GM18507 (cell line): ENCODE measurements at regions not wholly inside any gene's neighbourhood (a gene's known extent, or its start where the extent isn't known, plus 50 kb on each side); places are given as distances from the start of the nearest gene placed in this dataset.
"Not testable (repeated sequence)": the region's sequence is repeated elsewhere in the genome, so short reads cannot be mapped to it uniquely, and the experiment has no call there.

Experiments
- DNase-seq: peaks from one replicate; pipeline ENCODE4 v3.0.0; 2011; ENCODE audit warnings: low read depth; ENCODE audit not compliant: insufficient read length; ENCODE audit errors: extremely low spot score
- FAIRE-seq: peaks from 2 replicates; lab custom pipeline; 2011; peaks lifted over from hg19 to GRCh38; lab: Jason Lieb, UNC

DNA sequence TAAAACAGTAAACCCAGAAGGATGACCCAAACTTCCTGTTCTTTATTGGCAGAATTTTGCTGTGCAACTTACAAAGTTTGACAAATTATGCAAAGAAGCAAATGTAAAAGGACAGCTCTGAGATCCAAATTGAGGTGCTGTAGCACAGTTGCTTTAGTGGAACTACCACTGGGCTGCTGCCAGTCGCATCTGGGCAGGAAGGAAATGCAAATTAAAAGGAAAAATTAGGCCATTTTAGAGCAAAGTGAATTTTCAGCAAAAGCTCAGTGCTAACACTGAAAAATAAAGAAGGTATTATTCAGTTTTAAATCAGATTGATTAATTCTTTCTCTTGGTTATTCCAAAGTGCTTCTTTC lies 104.5 kb downstream of the ZMAT3 start:
- FAIRE-seq (peak; percentile 81), DNase-seq (no peak)

DNA sequence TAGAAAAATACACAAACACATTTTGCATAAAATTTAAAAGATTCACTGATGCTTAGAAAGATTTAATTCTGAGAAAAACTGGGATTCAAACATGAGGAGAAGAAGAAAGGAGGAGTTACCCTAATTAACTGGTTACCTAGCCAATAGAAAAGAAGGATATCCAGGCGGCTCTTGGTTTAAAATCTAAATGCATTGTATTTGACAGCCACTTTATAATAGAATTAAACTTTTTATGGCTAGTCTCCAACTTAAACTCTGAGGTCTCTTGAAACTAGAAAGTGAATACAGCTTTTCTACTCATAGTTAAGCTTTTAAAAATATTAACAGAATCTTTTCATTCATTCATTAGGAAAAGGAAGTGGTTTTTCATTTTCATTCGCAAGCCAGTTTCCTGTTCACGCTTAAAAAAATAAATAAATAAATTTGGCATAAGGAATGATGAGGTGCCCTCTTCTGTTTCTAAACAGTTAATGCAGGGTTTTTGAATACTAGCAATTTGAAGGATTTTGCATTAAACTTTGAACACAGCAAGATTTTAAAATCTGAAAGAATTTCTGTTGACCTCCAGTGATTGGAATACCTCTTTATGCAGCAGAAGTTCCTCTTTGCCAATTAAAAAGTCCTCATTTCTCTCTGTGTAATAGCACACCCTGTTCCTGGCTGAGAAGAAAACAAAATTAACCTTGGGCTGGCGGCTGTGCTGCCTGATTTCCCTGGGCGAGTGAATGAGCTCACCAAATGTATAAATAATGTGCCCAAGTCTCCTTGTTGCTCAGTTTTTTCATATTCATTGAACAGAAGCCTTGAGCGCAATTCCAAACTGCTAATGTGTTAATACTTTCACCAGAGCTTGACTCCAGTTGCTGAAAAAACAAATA lies 105.1 kb downstream of the ZMAT3 start:
- FAIRE-seq (peak; percentile 87), DNase-seq (no peak)

DNA sequence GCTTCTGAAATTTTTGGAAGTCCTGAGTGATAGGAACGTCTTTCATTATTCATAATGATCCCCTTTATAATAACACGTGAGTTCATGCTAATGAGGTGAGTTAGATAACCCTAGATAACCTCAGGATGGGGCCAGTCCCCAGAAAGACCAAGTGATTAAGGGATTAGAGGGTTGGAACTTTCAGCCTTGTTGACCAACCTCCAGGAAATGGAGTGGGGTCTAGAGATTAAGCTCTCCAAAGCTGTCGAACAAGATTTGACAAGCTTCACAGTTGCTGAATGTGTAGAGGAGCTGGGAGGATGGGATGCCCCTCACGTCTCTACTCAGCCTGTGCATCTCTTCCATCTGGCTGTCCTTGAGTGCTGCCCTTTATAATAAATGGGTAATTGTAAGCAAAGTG lies 107.1 kb downstream of the ZMAT3 start:
- no peak for FAIRE-seq
- DNase-seq, result no peak

DNA sequence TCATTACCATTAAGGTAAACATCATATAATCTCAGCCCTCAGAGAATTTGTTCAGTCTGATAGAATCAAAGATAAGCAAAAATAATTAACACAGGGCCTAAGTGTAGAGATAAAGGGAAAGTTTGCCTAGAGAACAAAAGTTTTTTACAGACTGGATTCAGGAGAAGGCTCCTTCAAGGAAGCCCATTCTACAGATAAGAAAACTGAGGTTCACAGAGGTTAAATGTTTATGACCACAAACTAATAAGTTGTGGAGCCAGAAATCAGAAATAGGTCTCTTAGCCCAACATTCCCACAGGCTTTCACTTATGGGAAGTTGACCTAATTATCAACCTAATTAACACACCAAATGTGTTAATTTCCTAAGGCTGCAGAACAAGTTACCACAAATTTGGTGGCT lies 110.7 kb downstream of the ZMAT3 start:
- DNase-seq, result no peak
- FAIRE-seq, result no peak

DNA sequence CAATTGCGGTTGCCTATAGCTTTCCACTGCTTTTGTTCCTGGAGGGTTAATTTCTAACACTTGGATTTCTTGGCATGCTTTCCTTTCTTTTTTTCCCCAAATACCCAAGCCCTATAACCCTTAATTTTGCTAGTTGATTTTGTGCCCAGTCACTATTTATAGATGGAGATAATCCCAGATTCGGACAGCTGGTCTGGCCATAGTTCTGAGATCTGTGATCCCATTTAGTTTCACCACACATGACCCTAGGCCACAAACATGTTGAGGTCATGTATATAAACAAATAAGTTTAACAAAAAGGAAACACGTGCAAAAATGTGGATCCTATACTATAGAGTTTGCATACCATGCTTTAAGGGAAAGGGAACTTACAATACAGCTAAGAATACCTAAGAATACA lies 111.4 kb downstream of the ZMAT3 start:
- DNase-seq (no peak), FAIRE-seq (no peak)

DNA sequence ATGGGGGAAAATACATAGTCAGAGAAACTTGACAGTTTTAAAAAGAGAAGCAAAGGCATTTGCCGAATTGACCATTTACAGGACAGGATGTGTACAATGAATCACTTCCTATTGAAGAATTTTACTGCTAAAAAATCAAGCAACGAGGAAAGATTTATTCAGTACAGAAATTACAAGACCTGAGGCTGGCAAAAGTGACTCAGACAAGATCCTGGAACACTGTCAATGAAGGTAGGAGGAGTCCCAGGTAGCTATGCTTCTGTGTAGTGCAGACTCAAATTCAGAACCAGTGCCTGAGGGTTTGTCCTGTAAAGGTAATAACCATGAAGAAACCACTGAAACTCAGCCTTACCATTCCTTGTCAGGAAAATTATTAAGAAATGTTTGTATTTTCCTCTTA lies 120.9 kb downstream of the ZMAT3 start:
- no peak for DNase-seq
- FAIRE-seq, result no peak

DNA sequence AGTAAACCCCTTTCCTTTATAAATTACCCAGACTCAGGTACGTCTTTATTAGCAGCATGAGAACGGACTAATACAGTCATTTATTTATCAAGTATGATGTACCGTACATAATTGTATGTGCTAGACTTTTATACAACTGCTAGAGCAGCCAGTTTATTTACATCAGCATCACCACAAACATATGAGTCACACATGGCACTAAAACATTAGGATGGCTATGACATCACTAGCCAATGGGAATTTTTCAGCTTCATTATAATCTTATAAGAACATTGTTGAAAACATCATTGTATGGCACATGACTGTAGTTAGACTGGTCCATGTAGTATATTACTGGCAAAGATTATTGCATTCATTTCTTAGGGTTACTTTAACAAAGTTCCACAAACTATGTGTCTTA lies 121.7 kb downstream of the ZMAT3 start:
- DNase-seq (no peak), FAIRE-seq (no peak)

DNA sequence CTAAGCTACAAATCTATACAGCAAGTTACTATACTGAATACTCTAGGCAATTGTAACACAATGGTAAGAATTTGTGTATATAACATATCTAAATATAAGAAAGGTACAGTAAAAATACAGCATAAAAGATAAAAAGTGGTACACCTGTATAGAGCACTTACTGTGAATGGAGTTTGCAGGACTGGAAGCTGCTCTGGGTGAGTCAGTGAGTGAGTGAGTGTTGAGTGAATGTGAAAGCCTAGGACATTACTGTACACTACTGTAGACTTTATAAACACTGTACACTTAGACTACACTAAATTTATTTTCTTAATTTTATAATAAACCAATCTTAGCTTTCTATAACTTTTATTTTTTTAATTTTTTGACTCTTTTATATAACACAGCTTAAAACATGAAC lies 123.1 kb downstream of the ZMAT3 start:
- DNase-seq, result no peak
- no peak for FAIRE-seq

DNA sequence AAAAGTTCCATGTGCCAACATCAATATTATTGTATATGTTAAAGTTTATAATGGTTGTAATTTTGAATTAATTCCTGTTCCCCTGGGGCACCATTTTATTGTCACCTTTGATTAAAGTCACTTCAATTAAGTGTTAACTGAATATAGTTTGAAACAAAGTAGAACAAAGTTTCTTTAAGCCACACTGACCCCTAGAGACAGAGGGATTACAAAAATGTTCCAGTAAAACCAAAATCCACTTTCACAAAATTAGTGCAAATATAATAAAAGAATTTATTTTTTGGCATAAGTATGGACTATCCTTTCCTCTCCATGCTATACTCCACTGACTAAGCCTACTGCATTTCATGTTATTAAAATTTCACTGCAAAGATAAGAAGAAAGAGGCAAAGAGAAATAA lies 123.9 kb downstream of the ZMAT3 start:
- FAIRE-seq (no peak), DNase-seq (no peak)

DNA sequence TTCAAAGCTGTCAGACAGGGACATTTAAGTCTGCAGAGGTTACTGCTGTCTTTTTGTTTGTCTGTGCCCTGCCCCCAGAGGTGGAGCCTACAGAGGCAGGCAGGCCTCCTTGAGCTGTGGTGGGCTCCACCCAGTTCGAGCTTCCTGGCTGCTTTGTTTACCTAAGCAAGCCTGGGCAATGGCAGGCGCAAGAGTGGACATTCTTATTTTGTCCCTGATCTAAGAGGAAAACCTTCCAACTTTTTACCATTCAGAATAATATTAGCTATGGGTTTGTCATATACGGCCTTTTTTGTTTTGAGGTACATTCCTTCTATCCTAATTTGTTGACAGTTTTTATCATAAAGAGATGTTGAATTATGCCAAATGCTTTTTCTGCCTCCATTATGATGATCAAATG lies 129.3 kb downstream of the ZMAT3 start:
- DNase-seq, FAIRE-seq: not testable (repeated sequence)

DNA sequence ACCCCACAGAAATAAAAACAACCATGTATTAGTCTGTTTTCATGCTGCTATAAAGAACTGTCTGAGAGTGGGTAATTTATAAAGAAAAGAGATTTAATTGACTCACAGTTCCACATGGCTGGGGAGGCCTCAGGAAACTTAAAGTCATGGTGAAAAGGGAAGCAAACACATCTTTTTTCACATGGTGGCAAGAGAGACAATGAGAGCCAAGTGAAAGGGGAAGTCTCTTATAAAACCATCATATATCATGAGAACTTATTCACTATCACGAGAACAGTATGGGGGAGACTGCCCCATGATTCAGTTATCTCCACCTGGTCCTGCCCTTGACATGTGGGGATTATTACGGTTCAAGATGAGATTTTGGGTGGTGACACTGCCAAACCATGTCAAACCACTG lies 141.5 kb downstream of the ZMAT3 start:
- no peak for FAIRE-seq

DNA sequence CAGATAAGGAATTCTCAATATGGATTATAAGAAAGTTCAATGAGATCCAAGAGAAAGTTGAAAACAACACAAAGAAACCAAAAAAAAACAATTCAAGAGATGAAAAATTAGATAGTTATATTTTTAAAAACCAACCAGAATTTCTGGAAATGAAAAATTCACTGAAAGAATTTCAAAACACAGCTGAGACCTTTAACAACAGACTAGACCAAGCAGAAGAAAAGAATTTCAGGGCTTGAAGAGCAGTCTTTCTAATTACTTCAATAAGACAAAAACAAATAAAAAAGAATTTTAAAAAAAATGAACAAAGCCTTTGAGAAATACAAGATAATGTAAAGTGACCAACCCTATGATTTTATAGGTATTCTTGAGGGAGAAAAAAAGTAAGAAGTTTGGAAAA lies 155.4 kb downstream of the ZMAT3 start:
- DNase-seq (no peak), FAIRE-seq (no peak)

More for the DNA sequence above, 141.5 kb downstream of the ZMAT3 start:
- DNase-seq, result no peak

DNA sequence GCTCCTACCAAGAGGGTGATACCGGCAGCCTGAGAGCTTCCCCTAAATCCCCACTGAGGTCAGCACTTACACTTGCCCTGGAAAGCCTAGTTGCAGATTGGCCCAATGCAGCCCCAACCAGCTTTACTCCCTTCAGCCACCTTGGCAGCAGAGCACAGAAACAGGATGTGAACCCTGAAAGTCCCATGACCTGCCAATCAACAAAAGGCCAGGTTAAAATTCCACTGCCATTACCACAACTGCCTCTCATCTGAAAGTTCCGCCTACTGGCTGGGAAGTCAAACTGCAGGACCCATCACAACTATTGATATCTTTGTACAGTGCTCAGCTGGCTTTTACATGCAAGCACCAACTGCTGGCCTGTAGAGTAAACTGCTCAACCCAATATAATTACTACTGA lies 156.2 kb downstream of the ZMAT3 start:
- DNase-seq, result no peak
- FAIRE-seq, result no peak

DNA sequence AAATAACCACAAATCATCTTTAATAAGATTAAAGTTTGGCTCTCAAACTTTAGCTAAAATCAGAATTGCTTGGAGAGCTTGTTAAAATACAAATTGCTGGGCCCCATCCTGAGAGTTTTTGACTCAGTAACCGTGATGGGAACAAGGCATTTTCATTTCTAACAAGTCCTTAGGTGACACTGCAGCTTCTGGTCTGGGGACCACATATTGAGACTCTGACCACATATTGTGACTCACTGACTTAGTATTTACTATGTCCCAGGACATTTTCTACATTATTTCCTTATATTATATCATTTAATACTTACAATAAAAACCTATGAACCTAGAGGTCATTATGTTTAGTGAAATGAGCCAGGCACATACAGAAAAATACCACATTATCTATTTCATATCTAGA lies 164.5 kb downstream of the ZMAT3 start:
- DNase-seq (no peak), FAIRE-seq (no peak)

DNA sequence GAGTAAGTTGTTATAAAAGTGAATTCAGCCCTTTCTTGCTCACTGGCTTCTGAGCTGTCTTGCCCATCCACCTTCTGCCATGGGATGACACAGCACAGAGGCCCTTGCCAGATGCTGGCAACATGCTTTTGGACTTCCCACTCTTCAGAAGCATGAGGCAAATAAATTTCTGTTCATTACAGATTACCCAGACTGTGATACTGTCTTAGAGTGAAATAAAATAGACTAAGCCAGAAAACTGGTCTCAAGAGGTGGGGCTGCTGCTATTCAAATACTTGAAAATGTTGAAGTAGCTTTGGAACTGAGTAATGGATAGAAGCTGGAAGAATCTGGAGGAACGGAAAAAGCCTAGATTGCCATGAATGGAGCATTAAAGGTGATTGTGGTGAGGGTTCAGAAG lies 170.4 kb downstream of the ZMAT3 start:
- FAIRE-seq (no peak), DNase-seq (no peak)

DNA sequence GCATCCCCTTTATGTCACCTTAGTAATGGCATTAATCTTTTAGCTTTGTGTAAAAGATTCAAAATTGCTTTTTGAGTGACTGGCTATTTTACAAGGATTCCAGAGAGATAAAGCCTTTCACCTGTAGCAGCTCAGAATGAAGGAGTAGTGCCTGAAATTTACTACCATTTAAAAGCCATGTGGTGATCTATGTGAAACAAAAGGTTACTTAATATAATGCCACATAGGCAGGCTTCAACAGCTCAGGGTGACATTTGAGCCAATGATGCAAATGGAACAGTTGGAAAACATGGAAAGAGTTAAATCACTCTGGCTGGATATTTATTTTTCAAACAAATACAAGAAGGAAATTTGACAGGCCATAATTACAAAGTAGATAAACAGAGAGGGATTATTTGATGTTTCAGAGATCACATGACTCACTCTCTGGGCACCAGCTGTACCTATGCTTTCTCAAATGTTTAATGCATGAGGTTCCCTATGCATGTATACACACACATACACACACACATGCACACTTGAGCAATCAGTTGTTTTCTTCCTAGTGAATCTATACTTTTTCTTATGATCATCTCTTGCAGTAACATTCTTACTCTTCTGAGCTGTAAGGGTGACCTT lies 171.5 kb downstream of the ZMAT3 start:
- DNase-seq (no peak), FAIRE-seq (no peak)

DNA sequence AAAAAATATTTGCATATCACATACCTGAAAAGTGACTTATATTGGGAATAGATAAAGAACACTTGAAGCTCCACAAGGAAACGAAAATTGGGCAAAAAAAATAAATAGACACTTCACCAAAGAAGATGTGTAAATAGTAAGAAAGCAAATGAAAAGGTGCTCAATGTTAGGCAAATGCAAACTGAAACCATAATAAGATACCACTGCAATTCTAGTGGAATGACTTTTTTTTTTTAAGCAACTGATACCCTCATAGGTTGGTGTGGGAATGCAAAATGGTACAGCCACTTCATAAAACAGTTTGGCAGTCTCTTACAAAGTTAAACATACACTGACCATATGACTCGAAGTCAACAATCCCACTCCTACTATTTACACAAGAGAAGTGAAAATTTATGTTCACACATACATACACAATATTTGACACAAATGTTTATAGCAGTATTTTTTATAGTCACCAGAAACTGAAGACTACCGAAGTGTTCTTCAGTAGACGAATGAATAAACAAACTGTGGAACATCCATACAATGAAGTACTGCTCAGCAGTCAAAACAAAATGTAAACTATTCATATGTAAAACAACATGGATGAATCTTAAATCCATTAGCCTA lies 176.3 kb downstream of the ZMAT3 start:
- FAIRE-seq (no peak), DNase-seq (no peak)
